Activated CD4-positive, alpha-beta T cell treated with anti-CD3 and anti-CD28 coated beads, Interleukin-10, Interleukin-2, amounts not matched to agents 100 ng/mL and 50 ng/mL, durations not matched to agents 16 hours and 8 hours (primary cell): ENCODE measurements at regions not wholly inside any gene's neighbourhood (a gene's known extent, or its start where the extent isn't known, plus 50 kb on each side); places are given as distances from the start of the nearest gene placed in this dataset.
A peak's percentile ranks its signal among the peaks of the same experiment; 100 is the strongest.

Source experiments
- DNase-seq: peaks from one replicate; pipeline ENCODE4 v3.0.0-alpha.2; 2020

DNA sequence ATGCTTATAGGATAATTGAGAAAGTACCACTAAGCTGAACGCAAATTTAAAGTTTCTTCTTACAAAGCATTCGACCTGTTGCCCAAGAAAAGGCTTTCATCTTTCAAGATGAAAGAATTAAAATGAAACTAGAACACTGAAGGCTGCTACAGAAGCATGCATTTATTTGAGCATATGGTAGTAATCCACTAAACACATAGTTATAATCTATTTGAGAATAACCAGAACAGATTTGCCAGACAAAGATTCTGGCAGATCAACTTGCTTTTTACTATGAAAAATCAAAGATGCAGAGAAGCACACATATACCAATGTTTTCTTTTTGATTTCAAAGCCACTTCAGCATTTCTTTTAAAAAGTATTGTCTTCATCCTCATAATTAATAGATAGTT lies 412.2 kb downstream of the UTRN start:
- DNase-seq, result no peak

DNA sequence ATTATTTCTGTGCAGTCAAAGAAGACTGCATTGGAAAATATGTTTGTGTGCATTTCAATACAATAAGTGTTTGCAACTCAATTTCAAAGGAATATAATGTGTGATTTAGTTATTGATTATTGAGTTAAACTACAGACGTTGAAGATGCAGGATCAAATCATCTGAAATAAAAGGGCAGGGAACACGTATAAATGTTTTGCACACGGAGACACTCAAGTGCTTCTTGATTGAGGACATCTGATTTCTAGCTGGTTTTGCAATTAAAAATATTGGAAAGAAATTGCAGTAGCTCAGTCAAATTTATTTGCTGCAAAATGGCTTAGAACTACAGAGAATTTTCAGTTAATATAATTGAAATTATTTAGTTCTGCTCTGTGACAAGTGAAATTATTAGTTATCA lies 412.7 kb downstream of the UTRN start:
- DNase-seq, result no peak

DNA sequence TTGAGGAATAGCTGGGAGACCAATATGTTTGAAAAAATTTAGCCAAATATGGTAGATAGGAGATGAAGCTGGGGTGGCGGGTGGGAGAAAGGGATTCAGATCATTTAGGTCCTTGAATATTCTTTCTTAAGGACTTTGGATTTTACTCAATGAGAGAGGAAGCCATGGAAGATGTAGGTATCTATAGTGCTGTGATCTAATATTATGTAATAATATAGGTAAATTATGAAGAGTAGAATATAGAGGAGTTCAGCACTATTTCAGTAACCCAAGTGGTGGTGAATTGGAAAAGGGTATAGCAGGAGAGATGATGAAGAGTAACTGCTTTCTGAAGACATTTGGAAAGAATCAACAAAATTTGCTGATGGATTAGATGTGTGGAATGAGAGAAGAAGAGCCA lies 417.6 kb downstream of the UTRN start:
- no peak for DNase-seq

DNA sequence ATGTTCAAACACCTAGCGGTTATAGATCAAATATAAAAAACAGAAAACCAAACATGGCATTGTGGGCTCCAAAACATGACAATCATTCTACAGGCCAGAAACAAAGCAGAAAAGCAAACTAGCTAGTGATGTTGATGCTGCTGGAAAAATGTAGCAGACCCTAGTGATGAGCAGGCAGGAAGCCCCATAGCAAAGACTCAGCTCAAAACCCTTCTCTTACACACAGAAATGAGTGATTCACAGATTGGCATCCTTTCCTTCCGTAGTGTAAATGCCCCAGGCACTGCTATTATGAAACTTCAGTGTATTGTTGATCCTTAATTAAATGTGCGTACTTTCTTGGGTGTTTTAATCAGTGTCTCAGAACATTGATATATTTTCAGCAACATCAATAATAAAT lies 425.1 kb downstream of the UTRN start:
- DNase-seq, result no peak

DNA sequence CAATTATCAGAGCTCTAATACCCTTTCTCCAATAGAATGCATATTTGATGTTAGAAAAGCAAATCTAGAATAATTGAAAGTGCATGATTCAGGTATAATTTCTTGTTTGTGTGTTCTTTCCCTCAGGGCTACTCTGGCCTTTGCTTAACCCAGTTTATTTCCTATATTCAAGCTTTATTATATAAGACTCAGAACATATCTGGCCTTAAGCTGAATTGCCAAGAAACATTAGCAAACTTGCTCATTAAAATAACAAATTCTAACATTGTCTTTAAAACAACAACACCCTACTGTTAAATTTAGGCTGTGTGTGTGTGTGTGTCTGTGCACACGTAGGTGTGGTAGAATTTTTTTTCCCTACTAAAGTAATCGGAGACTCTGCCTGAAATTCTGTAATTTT lies 426.5 kb downstream of the UTRN start:
- DNase-seq, result no peak

DNA sequence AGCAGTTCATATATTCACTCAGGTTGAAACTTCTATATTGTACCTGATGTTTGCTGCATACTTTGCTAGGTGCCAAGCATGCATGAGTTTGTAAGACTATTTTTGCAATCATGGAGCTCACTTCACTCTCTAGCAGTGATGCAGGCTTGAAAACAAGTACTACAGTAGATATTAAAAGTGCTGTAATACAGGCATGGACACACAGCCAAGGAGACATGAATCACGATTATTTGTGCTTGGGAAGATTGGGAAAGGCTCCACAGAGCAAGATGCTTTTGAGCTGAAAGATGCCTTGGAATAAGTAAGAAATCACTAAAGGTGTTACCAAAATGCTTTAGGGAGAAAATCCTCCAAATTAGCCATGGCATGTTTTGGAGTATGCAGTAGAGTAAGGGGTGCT lies 427.4 kb downstream of the UTRN start:
- DNase-seq, result no peak

DNA sequence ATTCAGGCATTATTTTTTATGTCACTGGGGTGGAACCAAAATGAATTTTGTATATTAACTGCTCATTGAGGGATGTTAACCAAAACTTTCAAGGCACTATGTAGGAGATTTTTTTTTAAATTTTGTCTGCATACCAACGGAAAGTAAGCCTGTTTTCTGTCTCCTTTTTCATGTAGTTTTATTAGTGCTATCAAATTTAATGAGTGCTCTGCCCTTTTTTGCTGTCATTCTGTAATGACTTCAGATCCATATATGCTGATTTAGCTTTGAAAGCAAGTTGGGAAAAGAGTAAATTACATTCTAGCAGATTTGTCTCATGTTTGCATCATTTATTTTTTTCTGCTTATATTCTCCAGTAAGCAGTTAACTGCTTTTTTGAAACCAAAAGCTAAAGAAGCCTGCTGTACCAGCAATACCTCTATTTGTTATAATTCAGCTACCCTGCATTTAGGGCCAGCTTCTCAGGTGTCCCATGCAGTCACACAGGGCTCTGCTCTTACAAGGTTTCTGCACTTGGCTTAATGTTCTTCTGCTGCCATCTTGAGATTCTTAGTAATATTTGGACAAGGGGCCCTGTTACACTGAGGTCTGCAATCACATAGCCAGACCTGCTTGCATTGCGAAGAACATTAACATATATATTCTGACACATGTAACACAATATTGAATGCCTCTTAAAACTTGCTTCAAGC lies 429.0 kb downstream of the UTRN start:
- DNase-seq, result no peak

DNA sequence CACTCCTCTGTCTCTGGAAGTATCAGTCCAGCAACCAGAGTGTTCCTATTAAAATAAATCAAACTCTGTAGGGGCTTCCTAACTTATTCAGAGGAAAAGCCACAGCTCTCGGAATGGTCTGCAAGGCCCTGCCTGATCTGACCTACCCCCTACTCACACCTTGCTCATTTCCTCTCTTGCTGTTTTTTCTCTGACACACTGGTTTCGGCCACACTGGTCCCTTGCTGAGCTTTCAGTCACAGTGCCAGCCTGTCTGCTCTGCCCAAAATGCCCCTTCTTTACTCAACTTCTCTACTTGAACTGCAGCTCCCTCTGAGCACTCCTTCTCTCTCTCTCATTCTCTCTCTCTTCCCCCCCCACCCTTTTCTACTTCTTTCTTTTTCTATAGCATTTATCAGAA lies 430.2 kb downstream of the UTRN start:
- DNase-seq, result peak; percentile 5

DNA sequence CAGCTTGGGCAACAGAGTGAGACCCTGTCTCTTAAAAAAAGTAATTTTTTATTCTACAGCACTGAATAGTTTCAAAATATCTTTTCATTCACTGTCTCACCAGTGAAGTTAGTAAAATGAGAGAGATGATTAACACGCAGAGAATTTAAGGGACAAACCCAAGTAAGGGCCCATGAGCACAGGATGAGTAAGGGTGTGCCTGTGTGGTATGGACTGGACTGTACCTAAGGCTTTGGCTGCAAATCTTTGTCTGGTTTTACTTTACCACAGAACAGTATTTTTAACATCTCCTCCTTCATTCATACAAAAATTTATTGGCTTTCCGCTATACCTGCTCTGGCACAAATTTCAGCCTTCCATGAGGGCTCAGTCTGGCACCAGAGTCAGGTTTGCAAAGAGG lies 433.3 kb downstream of the UTRN start:
- DNase-seq, result no peak

DNA sequence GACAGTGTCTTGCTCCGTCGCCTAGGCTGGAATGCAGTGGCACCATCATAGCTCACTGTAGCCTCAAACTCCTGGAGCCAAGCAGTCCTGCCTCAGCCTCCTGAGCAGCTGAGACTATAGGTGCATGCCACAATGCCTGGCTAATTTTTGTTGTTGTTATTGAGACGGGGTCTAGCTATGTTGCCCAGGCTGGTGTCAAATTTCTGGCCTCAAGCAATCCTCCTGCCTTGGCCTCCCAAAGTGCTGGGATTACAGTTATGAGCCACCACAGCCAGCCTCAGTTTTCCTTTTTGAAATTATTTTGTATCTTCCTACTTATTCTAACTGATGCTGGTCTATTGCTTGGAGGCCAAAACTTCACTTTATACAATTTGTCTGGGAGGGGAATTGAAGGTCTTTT lies 436.1 kb downstream of the UTRN start:
- DNase-seq, result no peak

DNA sequence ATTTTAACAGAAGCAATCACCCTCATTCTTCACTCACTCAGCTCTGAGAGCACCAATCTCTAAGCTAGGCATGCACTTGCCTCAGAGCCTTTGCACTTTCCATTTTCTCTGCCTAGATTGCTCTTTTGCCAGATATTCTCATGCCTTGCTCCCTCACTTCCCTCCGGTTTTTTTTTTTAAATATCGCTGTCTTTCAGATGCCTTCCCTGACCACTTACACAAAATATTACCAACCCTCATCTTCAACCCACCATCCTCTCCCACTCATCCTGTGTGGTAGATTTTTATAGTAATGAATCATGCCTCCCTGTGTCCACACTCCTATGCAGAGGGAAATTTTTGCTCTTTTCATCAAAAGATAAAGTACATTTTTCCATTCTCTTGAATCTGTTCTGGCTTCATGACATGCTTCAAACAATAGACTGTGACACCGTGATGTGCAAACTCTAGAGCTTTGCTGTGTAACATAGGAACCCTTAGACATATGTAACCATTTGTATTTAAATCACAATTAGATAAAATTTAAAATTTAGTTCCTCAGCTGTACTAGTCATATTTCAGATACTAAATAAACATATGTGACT lies 437.1 kb downstream of the UTRN start:
- no peak for DNase-seq

DNA sequence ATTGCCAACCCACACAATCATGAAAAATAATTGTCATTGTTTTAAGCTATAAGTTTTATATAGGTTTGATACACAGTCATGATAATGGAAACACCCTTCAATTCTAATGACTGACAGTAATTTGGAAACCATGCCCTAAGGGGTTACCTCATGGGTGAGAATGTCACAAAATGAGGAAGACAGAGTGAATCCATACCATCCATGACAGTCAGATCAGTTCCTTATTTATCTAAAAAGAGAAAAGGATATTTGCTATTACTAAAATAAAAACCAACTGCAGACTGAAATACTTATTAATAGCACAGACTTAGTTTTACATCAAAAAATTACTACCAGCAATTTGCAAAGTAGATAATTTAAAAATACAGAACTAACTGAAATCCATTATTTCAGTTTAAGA lies 437.8 kb downstream of the UTRN start:
- DNase-seq, result no peak

DNA sequence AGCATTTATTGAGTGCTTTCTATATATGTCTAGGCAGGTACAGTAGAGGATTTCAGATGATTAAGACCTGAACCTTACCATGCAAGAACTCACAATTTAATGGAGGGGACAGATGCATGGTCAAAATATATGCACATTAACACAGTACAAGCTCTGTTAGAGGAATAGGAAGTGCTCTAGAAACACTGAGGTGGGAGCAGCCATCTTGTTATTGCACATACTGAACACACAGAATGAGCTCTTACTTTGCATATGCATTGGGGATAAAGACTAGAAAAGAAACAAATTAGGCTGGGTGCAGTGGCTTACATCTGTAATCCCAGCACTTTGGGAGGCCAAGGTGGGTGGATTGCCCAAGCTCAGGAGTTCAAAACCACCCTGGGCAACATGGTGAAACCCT lies 438.3 kb downstream of the UTRN start:
- DNase-seq, result no peak

DNA sequence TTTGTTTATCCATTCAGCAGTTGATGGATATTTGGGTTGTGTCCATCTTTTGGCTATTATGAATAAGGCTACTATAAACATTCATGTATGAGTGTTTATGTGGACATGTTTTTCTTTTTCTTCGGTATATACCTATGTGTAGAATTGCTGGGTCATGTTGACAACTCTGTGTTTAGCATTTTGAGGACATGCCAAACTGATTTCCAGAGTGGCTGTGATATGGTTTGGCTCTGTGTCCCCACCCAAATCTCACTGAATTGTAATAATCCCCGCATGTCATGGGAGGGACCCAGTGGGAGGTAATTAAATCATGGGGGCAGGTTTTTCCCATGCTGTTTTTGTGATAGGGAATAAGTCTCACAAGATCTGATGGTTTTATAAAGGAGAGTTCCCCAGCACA lies 439.7 kb downstream of the UTRN start:
- DNase-seq, result no peak

DNA sequence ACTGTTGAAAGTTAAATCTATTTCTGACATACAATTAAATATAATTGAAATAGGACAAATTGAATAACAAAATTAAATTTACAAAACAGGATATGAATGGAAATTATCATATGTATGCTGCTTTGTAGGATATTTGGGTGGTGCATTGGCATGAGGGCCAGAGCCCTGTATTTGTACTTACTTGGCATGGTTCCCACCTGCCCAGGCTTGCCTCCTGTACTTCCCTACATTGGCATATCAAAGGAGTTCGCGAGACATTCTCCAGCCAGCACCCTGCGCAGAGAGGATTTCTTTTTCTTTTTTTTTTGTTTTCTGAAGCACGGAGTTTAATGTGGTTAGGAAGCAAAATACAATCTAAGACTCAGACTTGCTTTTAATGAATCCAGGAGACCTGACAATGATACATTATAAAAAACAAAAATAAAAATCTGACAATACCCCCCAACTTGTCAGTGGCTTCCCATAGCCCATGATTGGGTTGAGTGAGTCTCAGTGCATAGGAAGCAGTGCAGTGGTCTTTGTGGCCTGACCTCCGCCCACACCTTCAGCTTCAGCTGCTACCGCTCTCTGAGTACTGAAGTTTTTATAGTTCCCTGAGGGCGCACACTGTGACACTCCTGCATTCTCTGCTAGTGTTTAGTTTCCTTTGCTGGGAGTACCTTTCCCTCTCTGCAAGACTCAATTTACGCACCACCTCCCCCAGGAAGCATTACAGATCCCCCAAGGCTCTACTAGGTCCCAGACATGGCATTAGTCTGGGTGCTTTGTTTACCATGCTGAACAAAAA lies 440.8 kb downstream of the UTRN start:
- DNase-seq, result no peak

DNA sequence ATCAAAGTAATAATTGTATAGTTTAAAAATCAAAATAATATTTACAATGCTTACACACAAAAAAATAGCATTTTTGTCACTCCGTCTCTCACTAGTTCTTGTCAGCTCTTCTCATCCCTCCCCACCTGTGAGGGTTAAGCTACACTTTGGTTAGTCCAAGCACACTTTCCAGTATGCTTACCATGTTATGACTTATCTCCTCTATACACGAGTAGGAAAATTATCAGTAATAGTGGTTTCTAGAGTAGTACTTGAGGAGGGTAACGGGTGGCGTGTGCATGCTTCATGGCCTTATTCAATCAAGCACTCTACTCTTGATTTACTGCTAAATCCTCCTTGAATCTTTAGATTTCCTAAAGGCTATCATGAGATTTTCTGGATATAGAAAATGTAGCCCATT lies 443.7 kb downstream of the UTRN start:
- no peak for DNase-seq

DNA sequence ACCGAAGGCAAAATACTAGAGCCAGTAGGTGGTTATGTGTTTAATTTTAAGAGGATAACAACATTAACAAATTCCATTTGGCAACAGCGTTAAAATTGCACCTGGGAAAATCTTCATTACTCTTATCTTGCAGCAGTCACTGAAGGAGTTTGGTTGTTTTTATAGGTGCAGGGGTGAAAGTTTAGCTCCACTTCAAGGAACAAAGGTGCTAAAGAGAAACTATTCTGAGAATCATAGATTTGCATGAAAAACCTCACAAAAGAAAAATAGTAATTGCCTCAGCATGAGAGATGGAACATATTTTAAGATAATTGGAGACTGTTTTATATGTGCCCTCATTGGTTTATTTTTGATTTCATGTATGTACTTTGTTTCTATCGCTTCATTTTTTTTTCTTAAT lies 444.4 kb downstream of the UTRN start:
- no peak for DNase-seq

DNA sequence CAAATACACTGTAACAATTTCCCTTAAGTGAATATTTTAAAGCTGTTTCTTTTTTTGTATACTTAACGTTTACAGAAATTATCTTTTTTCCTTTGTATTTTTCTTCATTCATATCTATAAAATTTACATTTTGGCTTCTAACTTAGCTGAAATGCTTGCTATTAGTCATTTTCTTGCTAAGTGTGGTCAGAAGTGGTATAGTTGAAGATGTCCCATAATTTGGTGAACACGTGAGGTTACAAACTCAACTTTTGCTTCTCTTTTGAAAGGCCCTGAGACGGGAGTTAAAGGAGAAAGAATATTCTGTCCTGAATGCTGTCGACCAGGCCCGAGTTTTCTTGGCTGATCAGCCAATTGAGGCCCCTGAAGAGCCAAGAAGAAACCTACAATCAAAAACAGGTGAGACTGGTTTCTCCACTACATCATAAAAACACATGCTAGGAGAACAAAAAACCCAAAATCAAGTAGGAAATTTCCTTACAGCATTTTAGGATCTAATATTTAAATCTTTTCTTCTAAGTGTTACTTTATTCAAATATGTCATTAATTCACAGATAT lies 445.0 kb downstream of the UTRN start:
- DNase-seq, result peak; percentile 14

DNA sequence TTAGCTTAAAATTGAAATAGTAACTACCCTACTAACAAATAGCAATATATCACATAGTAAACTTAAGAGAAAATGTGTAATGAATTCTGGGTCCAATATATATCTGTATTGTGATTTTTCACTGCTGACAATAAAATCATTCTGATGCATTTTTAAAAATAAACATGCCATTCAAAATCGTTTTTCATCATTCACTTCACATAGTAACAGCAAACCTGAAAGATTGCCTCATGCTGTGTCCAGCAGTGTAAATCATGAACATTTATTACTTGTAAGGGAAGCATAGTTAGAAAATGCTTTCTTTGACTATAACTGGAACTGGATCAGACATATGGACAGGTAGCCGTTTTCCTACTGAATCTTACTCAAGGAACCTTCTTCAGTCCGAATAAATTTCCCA lies 446.1 kb downstream of the UTRN start:
- no peak for DNase-seq

DNA sequence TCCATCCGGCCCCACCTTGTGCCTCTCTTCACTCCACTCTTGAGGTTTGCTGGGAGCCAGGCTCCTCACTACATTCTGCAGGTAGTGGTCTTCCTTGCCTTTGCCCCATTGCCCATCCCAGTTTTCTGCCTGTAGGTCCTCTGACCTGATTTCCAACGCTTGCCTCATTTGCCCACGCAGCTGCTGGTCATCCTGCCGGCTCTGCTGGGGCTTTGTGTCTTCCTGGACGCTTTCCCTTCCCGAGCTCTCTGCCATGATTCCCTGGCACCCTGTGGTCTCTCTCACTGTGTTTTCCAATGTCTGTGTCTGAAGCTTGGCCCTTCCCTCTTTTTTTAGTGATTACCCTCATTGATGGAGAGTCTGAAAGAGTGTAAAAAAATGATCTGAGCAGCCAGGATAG lies 451.6 kb downstream of the UTRN start:
- no peak for DNase-seq

DNA sequence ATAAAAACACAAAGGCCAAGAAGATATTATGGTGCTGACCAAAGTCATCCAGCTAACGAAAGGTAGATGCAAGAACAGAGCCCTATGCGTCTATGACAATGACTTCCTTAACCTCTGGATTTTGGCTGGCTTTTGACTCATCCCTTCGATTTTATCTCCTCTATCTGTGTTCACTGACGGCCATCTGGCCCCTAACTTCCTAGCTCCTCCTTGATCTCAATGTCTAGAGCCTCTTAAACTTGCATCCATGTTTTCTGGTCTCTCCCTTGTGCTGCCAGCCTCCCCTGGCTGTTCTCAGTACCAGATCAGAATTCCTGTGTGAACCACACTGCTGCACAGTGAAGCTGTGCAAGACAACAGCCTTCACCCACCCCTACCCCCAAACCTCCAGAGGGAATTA lies 452.9 kb downstream of the UTRN start:
- DNase-seq, result no peak

DNA sequence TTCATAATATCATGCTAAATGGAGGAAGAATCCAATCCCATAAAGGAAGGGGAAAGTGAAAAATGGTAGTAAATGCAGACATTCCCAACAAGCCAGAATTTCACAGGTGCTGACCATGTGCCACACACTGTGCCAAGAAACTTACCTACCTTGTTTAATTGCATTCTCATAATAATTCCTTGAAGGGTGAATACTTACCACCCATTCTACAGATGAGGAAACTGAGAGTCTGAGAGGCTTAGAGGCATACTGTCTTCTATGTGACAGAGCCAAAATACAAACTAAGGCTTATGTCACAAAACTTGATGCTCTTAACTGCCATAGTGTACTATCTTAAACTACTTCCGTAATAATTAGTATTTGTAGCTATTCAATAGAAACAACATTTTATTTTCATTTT lies 454.7 kb downstream of the UTRN start:
- DNase-seq, result no peak

DNA sequence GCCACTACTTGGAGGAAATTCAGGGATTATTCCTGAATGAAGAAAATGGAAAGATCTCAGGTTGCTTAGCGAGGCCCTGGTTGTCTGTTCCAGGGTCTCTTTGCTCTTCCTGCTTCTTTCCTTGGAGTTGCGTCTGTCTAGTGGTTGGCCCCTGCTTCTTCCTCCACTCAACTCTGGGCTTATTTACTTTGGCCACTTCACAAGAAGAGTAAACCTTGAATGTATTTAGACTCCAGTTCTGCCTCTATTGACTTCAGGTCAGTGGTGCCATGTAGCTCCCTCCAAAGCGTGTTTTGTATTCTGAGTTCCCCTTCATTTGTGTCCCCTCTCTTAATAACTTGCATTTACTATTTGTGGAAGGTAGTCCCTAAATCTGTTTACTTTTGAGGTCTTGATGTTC lies 456.5 kb downstream of the UTRN start:
- no peak for DNase-seq

DNA sequence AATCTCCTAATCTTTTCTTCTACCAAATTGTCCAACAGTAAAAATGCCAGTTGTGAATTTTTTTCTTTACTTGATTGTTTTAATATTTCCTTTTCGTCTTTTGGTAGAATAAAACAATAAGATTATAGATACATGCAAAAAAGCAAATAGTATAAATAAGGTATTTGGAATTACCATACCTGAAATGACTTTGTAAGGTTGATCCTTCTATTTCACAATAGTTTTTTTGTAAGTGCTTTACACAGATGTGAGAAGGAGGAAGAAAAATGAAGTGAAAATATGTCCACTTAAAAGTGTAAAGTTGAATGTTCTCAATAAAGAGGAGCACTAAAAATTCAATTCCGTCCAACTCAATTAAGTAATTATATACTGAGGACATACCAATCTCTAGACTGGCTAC lies 457.6 kb downstream of the UTRN start:
- no peak for DNase-seq
